ENCODE measurements at regions not wholly inside any gene's neighbourhood (a gene's known extent, or its start where the extent isn't known, plus 50 kb on each side); places are given as distances from the start of the nearest gene placed in this dataset.

DNA sequence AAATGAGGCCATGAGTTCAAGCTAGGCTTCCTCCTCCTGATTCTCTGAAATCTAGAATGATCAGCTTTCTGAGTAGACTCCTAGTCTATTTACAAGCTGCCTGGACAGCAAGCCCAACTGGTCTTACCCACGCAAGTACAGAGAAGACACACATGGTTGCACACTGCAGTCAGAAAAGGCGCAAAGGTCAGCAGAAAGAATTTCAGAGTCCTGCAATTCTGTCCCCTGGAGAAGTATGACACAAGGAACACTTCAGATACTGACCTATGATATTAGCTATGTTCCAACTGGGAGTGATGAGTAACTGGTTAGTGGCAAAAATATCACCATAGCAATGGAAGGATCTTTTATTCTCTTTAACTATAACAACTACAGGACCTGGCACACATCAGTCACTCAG, 336.1 kb upstream of the PKDCC start:
- Mint-ChIP-seq H3K9me3 (ENCODE audit: low read depth) (no peaks in the 10 kb centered on the region), H3K36me3 (ENCODE audit: low read depth) (no peaks in the 10 kb centered on the region), H3K4me3 (ENCODE audit: unreplicated experiment) (no peak overlapping the region), H3K27ac (ENCODE audit: unreplicated experiment) (no peak overlapping the region), H3K27me3 (ENCODE audit: low read depth) (peaks cover 20% of the 10 kb centered on the region), H3K4me1 (ENCODE audit: low read depth) (peaks cover 5% of the 10 kb centered on the region)
- DNase-seq (ENCODE audit: low spot score): no peak
- TF ChIP-seq, protein P1, sequence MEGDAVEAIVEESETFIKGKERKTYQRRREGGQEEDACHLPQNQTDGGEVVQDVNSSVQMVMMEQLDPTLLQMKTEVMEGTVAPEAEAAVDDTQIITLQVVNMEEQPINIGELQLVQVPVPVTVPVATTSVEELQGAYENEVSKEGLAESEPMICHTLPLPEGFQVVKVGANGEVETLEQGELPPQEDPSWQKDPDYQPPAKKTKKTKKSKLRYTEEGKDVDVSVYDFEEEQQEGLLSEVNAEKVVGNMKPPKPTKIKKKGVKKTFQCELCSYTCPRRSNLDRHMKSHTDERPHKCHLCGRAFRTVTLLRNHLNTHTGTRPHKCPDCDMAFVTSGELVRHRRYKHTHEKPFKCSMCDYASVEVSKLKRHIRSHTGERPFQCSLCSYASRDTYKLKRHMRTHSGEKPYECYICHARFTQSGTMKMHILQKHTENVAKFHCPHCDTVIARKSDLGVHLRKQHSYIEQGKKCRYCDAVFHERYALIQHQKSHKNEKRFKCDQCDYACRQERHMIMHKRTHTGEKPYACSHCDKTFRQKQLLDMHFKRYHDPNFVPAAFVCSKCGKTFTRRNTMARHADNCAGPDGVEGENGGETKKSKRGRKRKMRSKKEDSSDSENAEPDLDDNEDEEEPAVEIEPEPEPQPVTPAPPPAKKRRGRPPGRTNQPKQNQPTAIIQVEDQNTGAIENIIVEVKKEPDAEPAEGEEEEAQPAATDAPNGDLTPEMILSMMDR (IDR thresholded peaks at IDR 0.05): no peak

DNA sequence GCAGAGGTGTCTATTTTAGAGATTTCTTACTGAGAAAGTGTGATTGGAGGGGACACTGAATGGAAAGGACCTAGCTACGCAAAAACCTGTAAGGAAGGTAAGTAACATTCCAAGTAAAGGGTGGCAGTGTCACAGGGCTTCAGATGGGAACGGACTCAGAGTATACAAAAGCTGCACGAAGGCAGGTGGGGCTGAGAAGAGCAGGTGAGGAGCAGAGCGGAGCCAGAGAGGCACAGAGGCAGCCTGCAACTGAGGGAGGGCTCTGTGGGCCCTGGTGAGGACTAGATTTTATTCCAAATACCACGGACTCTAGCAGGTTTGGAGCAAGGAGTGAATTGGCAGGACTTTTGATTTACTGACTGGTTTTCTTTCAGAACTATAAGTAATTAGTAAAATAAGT, 331.3 kb upstream of the PKDCC start:
- Mint-ChIP-seq H3K4me3 (ENCODE audit: unreplicated experiment) (no peak overlapping the region), H3K27ac (ENCODE audit: unreplicated experiment) (no peak overlapping the region), H3K36me3 (ENCODE audit: low read depth) (no peaks in the 10 kb centered on the region), H3K4me1 (ENCODE audit: low read depth) (peaks cover 12% of the 10 kb centered on the region), H3K27me3 (ENCODE audit: low read depth) (peaks cover 7% of the 10 kb centered on the region), H3K9me3 (ENCODE audit: low read depth) (no peaks in the 10 kb centered on the region)
- no peak for DNase-seq (ENCODE audit: low spot score)
- TF ChIP-seq, protein P1 (IDR thresholded peaks at IDR 0.05): no peak

DNA sequence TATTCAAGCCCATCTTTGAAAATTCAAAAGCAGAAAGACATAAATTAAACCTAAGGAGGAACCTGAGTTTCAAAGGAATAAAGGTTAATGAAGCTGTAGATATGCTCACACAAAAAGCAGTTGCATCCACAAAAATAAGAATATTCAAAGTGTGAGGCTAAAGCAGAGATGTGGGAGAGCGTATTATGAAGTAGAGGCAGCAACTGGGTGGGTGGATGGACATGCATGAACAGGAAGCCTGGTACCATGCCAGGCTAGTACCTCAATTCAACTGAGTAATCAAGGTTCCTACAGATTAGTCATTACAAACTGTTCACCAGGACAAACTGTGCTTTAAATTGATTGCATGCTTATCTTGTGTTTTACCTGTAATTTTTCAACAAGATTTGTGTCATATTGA, 330.0 kb upstream of the PKDCC start:
- DNase-seq (ENCODE audit: low spot score): no peak
- Mint-ChIP-seq H3K4me1 (ENCODE audit: low read depth) (peaks cover 19% of the 10 kb centered on the region), H3K27ac (ENCODE audit: unreplicated experiment) (no peak overlapping the region), H3K9me3 (ENCODE audit: low read depth) (no peaks in the 10 kb centered on the region), H3K4me3 (ENCODE audit: unreplicated experiment) (no peak overlapping the region), H3K36me3 (ENCODE audit: low read depth) (no peaks in the 10 kb centered on the region), H3K27me3 (ENCODE audit: low read depth) (peaks cover 5% of the 10 kb centered on the region)
- TF ChIP-seq, protein P1 (IDR thresholded peaks at IDR 0.05): no peak

DNA sequence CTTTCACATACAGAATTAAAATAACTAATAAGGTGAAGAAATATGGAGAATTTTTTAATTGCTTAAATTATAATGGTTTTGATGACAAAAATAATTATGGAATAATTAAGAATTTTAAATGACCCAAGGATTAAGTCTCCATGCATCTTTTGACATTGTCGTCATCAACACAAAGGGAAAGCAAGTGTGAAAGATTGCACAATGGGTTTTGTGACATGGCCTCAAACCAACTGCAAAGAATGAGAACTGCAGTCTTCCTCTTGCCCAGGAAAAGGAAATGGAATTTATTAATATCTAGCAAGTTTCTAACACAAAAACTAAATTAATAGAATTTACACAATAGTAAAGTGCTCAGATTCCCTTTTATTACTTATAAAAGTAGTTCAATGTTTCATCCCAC, 329.1 kb upstream of the PKDCC start:
- Mint-ChIP-seq H3K9me3 (ENCODE audit: low read depth) (no peaks in the 10 kb centered on the region), H3K36me3 (ENCODE audit: low read depth) (no peaks in the 10 kb centered on the region), H3K27me3 (ENCODE audit: low read depth) (peaks cover 3% of the 10 kb centered on the region), H3K4me1 (ENCODE audit: low read depth) (peaks cover 28% of the 10 kb centered on the region), H3K27ac (ENCODE audit: unreplicated experiment) (no peak overlapping the region), H3K4me3 (ENCODE audit: unreplicated experiment) (no peak overlapping the region)
- TF ChIP-seq, protein P1 (IDR thresholded peaks at IDR 0.05): no peak
- DNase-seq (ENCODE audit: low spot score): no peak

DNA sequence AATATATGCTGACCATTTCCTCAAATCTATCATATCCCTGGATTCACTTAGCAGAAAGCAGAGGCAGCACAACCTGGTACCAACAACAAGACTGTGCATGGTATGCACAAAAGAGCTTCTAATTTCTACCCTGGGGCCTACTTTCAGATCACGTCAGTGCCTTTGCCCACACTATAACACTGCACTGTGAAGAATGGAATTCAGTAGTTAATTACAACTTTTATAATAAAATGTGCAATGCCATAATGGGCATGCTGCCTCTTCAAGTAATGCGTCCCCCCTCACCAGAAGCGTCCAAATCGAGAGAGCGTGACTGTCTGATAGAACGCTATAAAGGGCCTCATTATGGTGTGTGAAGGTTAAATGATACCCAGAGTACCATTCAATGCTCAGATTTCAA, 328.1 kb upstream of the PKDCC start:
- Mint-ChIP-seq H3K4me3 (ENCODE audit: unreplicated experiment) (no peak overlapping the region), H3K9me3 (ENCODE audit: low read depth) (no peaks in the 10 kb centered on the region), H3K27me3 (ENCODE audit: low read depth) (peaks cover 3% of the 10 kb centered on the region), H3K4me1 (ENCODE audit: low read depth) (peaks cover 28% of the 10 kb centered on the region), H3K36me3 (ENCODE audit: low read depth) (no peaks in the 10 kb centered on the region), H3K27ac (ENCODE audit: unreplicated experiment) (no peak overlapping the region)
- TF ChIP-seq, protein P1 (IDR thresholded peaks at IDR 0.05): no peak
- no peak for DNase-seq (ENCODE audit: low spot score)

Data from chondrocyte (in vitro differentiated cells).